IMR-90 (cell line): ENCODE measurements at regions not wholly inside any gene's neighbourhood (a gene's known extent, or its start where the extent isn't known, plus 50 kb on each side); places are given as distances from the start of the nearest gene placed in this dataset.

Experiments
- ATAC-seq: fragments of 200-7000 bp; cut with Tn5 transposase; 2 replicates; pipeline ENCODE4 v1.9.1; 2020; ENCODE audit warnings: low read depth, mild to moderate bottlenecking, moderate library complexity
- BruUV-seq: library from RNA; stranded (reverse); fragments of 400-500 nt; replicated peaks from 2 replicates; lab custom pipeline; 2021; lab: Mats Ljungman, UMichigan
- CTCF ChIA-PET: fragments of 300-600 bp; formaldehyde crosslinking; extraction: SDS; loops from one replicate; lab custom pipeline; 2021; ENCODE audit warnings: antibody characterized with exemption; lab: Yijun Ruan, JAX
- POLR2A ChIA-PET: fragments of 300-600 bp; sonication (Branson Sonifier 250); formaldehyde crosslinking; loops from one replicate; lab custom pipeline; 2022; ENCODE audit warnings: antibody characterized with exemption; ENCODE audit not compliant: unreplicated experiment; lab: Charles Lee
- DNase-seq: peaks from one replicate; pipeline ENCODE4 v3.0.0; 2013
- H2AFZ ChIP-seq: replicated peaks from 2 replicates; pipeline ENCODE3; 2013; ENCODE audit warnings: low read length, mild to moderate bottlenecking; ENCODE audit not compliant: poor library complexity
- H2AK5ac ChIP-seq: 2 replicates; pipeline ENCODE4 v1.6.1; 2013; ENCODE audit warnings: low read depth, low read length, inconsistent platforms
- H2AK9ac ChIP-seq: replicated peaks from 2 replicates; pipeline ENCODE3; 2013; ENCODE audit warnings: mild to moderate bottlenecking, low read depth, low read length, moderate library complexity; ENCODE audit not compliant: poor library complexity
- H2BK120ac ChIP-seq: 2 replicates; pipeline ENCODE4 v1.6.1; 2013; ENCODE audit warnings: low read depth, low read length, inconsistent platforms
- H2BK15ac ChIP-seq: 3 replicates; pipeline ENCODE4 v1.6.1; 2013; ENCODE audit warnings: low read depth, low read length, inconsistent platforms
- H2BK20ac ChIP-seq: 2 replicates; pipeline ENCODE4 v1.6.1; 2013; ENCODE audit warnings: low read depth, mild to moderate bottlenecking, inconsistent platforms, low read length, moderate library complexity
- H2BK5ac ChIP-seq: 2 replicates; pipeline ENCODE4 v1.6.1; 2013; ENCODE audit warnings: mild to moderate bottlenecking, low read depth, low read length, inconsistent platforms; ENCODE audit not compliant: poor library complexity, severe bottlenecking
- H3K14ac ChIP-seq: replicated peaks from 2 replicates; pipeline ENCODE4 v1.6.1; 2013; ENCODE audit warnings: low read depth, low read length, inconsistent platforms
- H3K18ac ChIP-seq: 2 replicates; pipeline ENCODE4 v1.6.1; 2013; ENCODE audit warnings: low read depth, low read length, control low read depth
- H3K23ac ChIP-seq: 2 replicates; pipeline ENCODE4 v1.6.1; 2013; ENCODE audit warnings: low read depth, low read length, inconsistent platforms
- H3K27ac ChIP-seq: 2 replicates; pipeline ENCODE4 v1.5.1; 2013; ENCODE audit warnings: mild to moderate bottlenecking, control low read depth, low read length; ENCODE audit not compliant: insufficient read depth
- H3K27me3 ChIP-seq: 2 replicates; pipeline ENCODE4 v1.6.1; 2013; ENCODE audit warnings: low read length; ENCODE audit not compliant: control insufficient read depth, insufficient read depth
- H3K36me3 ChIP-seq: 2 replicates; pipeline ENCODE4 v1.6.1; 2013; ENCODE audit warnings: low read length, mixed read lengths; ENCODE audit not compliant: control insufficient read depth, insufficient read depth
- H3K4ac ChIP-seq: 2 replicates; pipeline ENCODE4 v1.6.1; 2013; ENCODE audit warnings: low read depth, low read length, inconsistent platforms
- H3K4me1 ChIP-seq: 2 replicates; pipeline ENCODE4 v1.6.1; 2013; ENCODE audit warnings: low read length, mixed read lengths; ENCODE audit not compliant: control insufficient read depth, insufficient read depth
- H3K4me2 ChIP-seq: 2 replicates; pipeline ENCODE4 v1.6.1; 2013; ENCODE audit warnings: low read depth, mild to moderate bottlenecking, control low read depth, low read length, moderate library complexity
- H3K4me3 ChIP-seq: 2 replicates; pipeline ENCODE4 v1.5.1; 2013; ENCODE audit warnings: low read depth, mild to moderate bottlenecking, control low read depth, low read length, moderate library complexity; ENCODE audit not compliant: insufficient read depth
- H3K56ac ChIP-seq: 2 replicates; pipeline ENCODE4 v1.6.1; 2013; ENCODE audit warnings: low read length, inconsistent platforms; ENCODE audit not compliant: insufficient read depth; ENCODE audit errors: extremely low read depth
- H3K79me1 ChIP-seq, 2 experiments: 2 replicates each; pipeline ENCODE4 v1.6.1; 2013; ENCODE audit warnings: low read length in 2 of 2, inconsistent platforms in 1 of 2, low read depth in 1 of 2
- H3K9ac ChIP-seq: 2 replicates; pipeline ENCODE4 v1.6.1; 2013; ENCODE audit warnings: low read depth, low read length, control low read depth
- H3K9me1 ChIP-seq: 2 replicates; pipeline ENCODE4 v1.6.1; 2013; ENCODE audit warnings: low read length, inconsistent platforms; ENCODE audit not compliant: insufficient read depth
- H3K9me3 ChIP-seq: 2 replicates; pipeline ENCODE4 v1.6.1; 2013; ENCODE audit warnings: low read length; ENCODE audit not compliant: control insufficient read depth, insufficient read depth
- H4K20me1 ChIP-seq: 2 replicates; pipeline ENCODE4 v1.6.1; 2013; ENCODE audit warnings: low read length, inconsistent platforms; ENCODE audit not compliant: insufficient read depth
- H4K5ac ChIP-seq: 2 replicates; pipeline ENCODE4 v1.6.1; 2013; ENCODE audit warnings: mild to moderate bottlenecking, low read depth, low read length, control low read depth
- H4K8ac ChIP-seq, 2 experiments: 2 replicates each; pipeline ENCODE4 v1.6.1; 2013; ENCODE audit warnings: low read depth in 2 of 2, low read length in 2 of 2, control low read depth in 1 of 2, inconsistent platforms in 1 of 2
- H4K91ac ChIP-seq: 2 replicates; pipeline ENCODE4 v1.6.1; 2013; ENCODE audit warnings: low read depth, low read length, inconsistent platforms; ENCODE audit not compliant: insufficient read depth
- CEBPB ChIP-seq: IDR thresholded peaks from 2 replicates; pipeline ENCODE4 v1.6.1; 2012; ENCODE audit warnings: low read depth, low read length, improper control_type of control experiment
- CHD1 ChIP-seq: IDR thresholded peaks from 2 replicates; pipeline ENCODE4 v1.6.1; 2012; ENCODE audit warnings: low read depth, low read length, improper control_type of control experiment
- CTCF ChIP-seq: conservative IDR thresholded peaks from 2 replicates; pipeline ENCODE4 v1.5.1; 2012; ENCODE audit warnings: mild to moderate bottlenecking, low read depth, low read length, improper control_type of control experiment
- ELK1 ChIP-seq: fragments of 150-350 bp; IDR thresholded peaks from 2 replicates; pipeline ENCODE4 v1.6.1; 2016; ENCODE audit warnings: low read depth, mild to moderate bottlenecking, low read length, moderate library complexity, borderline replicate concordance
- FOS ChIP-seq: fragments of 150-350 bp; IDR thresholded peaks from 2 replicates; pipeline ENCODE4 v1.6.1; 2016; ENCODE audit warnings: low read depth, low read length
- MAFK ChIP-seq: IDR thresholded peaks from 2 replicates; pipeline ENCODE4 v1.6.1; 2012; ENCODE audit warnings: low read depth, low read length, improper control_type of control experiment
- MAZ ChIP-seq: IDR thresholded peaks from 2 replicates; pipeline ENCODE4 v1.6.1; 2012; ENCODE audit warnings: low read depth, mild to moderate bottlenecking, low read length, improper control_type of control experiment, moderate library complexity, borderline replicate concordance
- MXI1 ChIP-seq: IDR thresholded peaks from 2 replicates; pipeline ENCODE4 v1.6.1; 2012; ENCODE audit warnings: low read depth, mild to moderate bottlenecking, low read length, moderate library complexity, borderline replicate concordance
- NFE2L2 ChIP-seq: fragments of 150-350 bp; IDR thresholded peaks from 2 replicates; pipeline ENCODE4 v1.6.1; 2016; ENCODE audit warnings: low read depth, mild to moderate bottlenecking, low read length
- RFX5 ChIP-seq: IDR thresholded peaks from 2 replicates; pipeline ENCODE4 v1.8.0; 2012; ENCODE audit warnings: low read depth, mild to moderate bottlenecking, low read length, moderate library complexity
- SMC3 ChIP-seq: fragments of 150-350 bp; IDR thresholded peaks from 2 replicates; pipeline ENCODE4 v1.6.1; 2016; ENCODE audit warnings: low read depth, mild to moderate bottlenecking, antibody characterized with exemption, low read length, moderate library complexity
- WGBS, 2 experiments: methylation state at CpG; one replicate each; pipeline versions ENCODE4 v1.1.5 to v1.1.7; 2013; ENCODE audit warnings: missing lambda C conversion rate in 2 of 2; ENCODE audit not compliant: insufficient read length in 1 of 2; ENCODE audit errors: extremely low coverage in 2 of 2; 5-methylcytosine and 5-hydroxymethylcytosine counted together
- dilution Hi-C: fragments of 300-500 bp; cut with HindIII; formaldehyde crosslinking; loops from one replicate; pipeline ENCODE4 v1.14.3; 2018; ENCODE audit warnings: low sequenced_read_pairs; ENCODE audit not compliant: unreplicated experiment
- in situ Hi-C: fragments of 300-500 bp; cut with MboI; formaldehyde crosslinking; loops from 3 replicates; pipeline ENCODE4 v1.14.3; 2019; ENCODE audit warnings: low sequenced_read_pairs, inconsistent platforms, mixed read lengths
- intact Hi-C: fragments of 100-400 bp; cut with micrococcal nuclease; formaldehyde crosslinking; loops from 2 replicates; pipeline ENCODE4 v1.10.0; 2022

- no peak overlapping the region for H3K14ac ChIP-seq
- no peak overlapping the region for H3K4ac ChIP-seq
- BruUV-seq, result no TSS peak
- H3K36me3 ChIP-seq, result no peaks in the 10 kb centered on the region
- no peak overlapping the region for H2AFZ ChIP-seq
- ChIA-PET POLR2A (no interaction called here), CTCF (no interaction called here)
- no peak overlapping the region for H3K27ac ChIP-seq
- no peak overlapping the region for H2AK9ac ChIP-seq
- ATAC-seq, result no peak
- no peak overlapping the region for H3K18ac ChIP-seq
- intact Hi-C loops, result no loop called here
- no peak overlapping the region for H2BK20ac ChIP-seq
- H3K79me1 ChIP-seq, result no peaks in the 10 kb centered on the region
- H3K9me3 ChIP-seq, result 0 out of 2 replicates have a peak, but pooled peaks cover 2% of the 10 kb centered on the region
- in situ Hi-C loops, result no loop called here
- TF ChIP-seq SMC3, result no peak
- no peak for TF ChIP-seq CHD1
- TF ChIP-seq MXI1, result no peak
- no peak for TF ChIP-seq MAZ
- no peak for TF ChIP-seq FOS
- no peak for TF ChIP-seq MAFK
- no peak for TF ChIP-seq CTCF
- no peak for TF ChIP-seq NFE2L2
- TF ChIP-seq CEBPB, result no peak
- TF ChIP-seq ELK1, result no peak
- TF ChIP-seq RFX5, result no peak
- no peaks in the 10 kb centered on the region for H4K20me1 ChIP-seq
- no peaks in the 10 kb centered on the region for H3K4me1 ChIP-seq
- no peak overlapping the region for H4K8ac ChIP-seq
- no peak overlapping the region for H3K4me3 ChIP-seq
- H2AK5ac ChIP-seq, result no peak overlapping the region
- dilution Hi-C loops, result no loop called here
- no peak overlapping the region for H3K4me2 ChIP-seq
- H3K27me3 ChIP-seq, result peaks cover 10% of the 10 kb centered on the region
- no peak overlapping the region for H2BK5ac ChIP-seq
- H4K5ac ChIP-seq, result no peak overlapping the region
- H3K9me1 ChIP-seq, result no peaks in the 10 kb centered on the region
- H2BK120ac ChIP-seq, result no peak overlapping the region
- DNase-seq, result no peak
- no peak overlapping the region for H3K9ac ChIP-seq
- H2BK15ac ChIP-seq, result no peak overlapping the region
- H4K91ac ChIP-seq, result no peak overlapping the region
- WGBS, 2 experiments, result no CpG with 5 or more reads among the region's 4 CpGs
- H3K56ac ChIP-seq, result no peak overlapping the region
- no peak overlapping the region for H3K23ac ChIP-seq
Observed at GRCh38 chr16:48035142-48035541, 120.7 kb downstream of the ABCC12 start.
